ENCODE measurements at regions not wholly inside any gene's neighbourhood (a gene's known extent, or its start where the extent isn't known, plus 50 kb on each side); places are given as distances from the start of the nearest gene placed in this dataset.

DNA sequence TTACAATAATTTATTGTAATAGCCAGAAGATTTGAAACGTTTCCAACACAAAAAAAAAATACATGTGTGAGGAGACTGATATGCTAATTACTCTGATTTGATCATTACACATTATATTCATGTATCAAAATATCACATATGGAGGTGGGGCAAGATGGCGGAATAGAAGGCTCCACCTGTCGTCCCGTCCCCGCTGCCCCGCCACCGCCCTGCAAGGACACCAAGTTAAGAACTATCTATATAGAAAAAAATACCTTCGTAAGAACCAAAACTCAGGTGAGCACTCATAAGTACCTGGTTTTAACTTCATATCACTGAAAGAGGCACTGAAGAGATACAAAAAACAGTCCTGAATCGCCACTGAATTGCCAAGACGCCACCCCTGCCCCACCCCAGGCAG, 60.9 kb upstream of the SCRG1 start:
- TF ChIP-seq, protein P1, sequence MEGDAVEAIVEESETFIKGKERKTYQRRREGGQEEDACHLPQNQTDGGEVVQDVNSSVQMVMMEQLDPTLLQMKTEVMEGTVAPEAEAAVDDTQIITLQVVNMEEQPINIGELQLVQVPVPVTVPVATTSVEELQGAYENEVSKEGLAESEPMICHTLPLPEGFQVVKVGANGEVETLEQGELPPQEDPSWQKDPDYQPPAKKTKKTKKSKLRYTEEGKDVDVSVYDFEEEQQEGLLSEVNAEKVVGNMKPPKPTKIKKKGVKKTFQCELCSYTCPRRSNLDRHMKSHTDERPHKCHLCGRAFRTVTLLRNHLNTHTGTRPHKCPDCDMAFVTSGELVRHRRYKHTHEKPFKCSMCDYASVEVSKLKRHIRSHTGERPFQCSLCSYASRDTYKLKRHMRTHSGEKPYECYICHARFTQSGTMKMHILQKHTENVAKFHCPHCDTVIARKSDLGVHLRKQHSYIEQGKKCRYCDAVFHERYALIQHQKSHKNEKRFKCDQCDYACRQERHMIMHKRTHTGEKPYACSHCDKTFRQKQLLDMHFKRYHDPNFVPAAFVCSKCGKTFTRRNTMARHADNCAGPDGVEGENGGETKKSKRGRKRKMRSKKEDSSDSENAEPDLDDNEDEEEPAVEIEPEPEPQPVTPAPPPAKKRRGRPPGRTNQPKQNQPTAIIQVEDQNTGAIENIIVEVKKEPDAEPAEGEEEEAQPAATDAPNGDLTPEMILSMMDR (IDR thresholded peaks at IDR 0.05): no peak
- TF ChIP-seq POLR2A (IDR thresholded peaks at IDR 0.05) (no peak), EP300 (IDR thresholded peaks at IDR 0.05) (no peak)
